GM19351 (cell line): ENCODE measurements at regions not wholly inside any gene's neighbourhood (a gene's known extent, or its start where the extent isn't known, plus 50 kb on each side); places are given as distances from the start of the nearest gene placed in this dataset.
A peak's percentile ranks its signal among the peaks of the same experiment; 100 is the strongest.

Experiments
- ATAC-seq: cut with Tn5 transposase; IDR thresholded peaks from one replicate; pipeline ENCODE4 v1.9.1; 2021; ENCODE audit warnings: mild to moderate bottlenecking, moderate library complexity; ENCODE audit not compliant: unreplicated experiment

DNA sequence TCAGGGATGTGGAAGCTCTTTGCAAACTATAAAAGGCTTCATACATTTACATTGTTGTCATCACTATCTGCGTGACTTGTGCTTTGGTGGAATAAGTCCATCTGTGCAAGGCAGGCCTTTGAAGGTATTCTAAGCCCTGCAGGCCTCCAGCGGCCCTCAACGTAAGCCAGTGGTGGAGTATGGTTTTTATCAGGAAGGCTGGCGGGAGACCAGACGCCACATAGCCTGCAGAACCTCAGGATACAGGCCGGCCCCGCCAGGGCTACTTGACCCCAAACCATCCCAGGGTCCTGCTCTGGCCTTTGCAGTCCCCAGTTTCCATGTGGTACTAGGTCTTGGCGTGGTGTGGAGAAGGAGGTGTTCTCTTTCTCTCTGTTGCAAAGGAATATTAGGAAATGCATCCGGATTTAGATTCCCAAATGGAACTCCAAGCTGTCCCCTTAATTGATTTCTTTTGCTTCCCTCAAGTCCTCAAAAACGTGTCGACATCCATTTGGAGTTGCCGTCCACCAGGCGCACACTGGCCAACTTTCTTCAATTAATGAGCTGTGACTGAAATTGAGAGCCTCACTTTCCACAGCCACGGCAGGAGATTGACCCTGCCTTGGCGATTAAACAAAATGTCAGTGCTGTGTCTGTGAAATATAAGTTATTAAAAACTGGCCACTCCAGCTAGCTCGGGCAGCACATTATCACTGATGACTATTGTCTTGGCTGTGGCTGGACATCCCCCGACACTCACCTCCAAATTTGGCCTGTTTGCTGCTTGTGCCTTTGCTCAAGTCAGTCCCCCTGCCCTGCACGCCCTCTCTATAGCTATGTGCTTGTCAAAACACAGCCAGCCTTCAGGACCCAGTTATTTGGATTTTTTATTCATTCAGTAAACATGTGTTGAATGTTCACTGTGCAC lies 239.8 kb upstream of the TLE3 start:
- no peak for ATAC-seq

DNA sequence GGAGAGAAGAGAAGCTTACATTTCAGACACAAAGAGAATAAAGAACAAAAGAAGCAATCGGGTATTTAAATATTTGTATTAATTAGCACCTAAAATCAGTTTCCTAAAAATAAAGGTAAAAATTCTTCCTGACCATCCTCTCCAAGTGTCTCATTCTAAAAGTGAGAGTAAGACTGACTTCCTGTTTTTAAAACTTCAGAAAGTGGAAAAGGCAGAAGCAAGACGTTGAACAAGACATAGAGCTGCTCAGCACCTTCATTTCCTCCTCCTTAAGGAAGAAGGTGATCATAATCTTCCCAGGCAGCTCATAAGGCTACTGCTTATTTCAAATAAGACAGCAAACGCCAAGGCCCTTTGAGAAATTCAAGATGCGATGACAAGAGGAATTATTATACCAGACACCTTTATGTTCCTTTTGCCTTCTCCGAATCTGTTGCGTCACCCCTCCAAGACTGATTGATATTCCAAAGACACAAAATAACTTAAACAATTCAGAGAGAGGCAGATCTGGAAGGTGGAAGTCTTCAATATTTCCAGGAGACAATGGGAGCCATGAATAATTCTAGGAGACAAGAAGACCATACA lies 238.8 kb upstream of the TLE3 start:
- no peak for ATAC-seq

DNA sequence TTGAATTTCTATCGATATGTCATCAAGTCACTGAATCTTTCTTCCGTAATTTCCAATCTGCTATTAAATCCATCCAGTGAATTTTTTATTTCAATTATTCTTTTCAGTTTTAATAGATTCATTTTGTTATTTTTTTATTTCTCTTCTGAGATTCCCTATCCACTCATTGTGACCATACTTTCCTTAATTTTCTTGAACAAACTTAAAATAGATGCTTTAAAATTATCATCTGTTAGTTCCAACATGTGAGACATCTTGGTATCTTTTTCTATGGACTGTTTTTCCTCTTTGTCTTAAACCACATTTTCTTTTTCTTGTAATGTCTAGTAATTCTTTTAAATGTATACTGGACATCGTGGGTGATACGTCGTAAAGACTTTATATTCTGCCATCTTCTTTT lies 236.6 kb upstream of the TLE3 start:
- ATAC-seq: no peak

DNA sequence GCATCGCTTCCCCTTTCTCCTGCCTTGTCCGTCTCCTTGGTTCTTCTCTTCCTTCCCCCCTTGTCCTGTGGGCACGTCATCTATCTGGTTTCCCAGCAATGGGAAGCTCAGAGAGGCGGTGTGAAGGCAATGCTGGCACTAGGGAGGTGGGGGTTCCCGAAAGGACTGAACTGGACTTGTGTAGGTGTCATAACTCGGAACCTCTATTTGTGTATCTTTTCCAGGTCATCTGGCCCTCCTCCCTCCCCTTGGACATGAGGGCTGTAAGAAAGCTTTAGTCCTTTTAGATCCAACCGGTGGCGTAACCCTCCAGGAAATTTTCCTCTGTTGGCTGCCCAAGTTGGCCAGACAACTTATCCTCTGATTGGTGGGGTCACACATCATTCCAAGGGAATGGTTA lies 231.5 kb upstream of the TLE3 start:
- ATAC-seq: no peak

DNA sequence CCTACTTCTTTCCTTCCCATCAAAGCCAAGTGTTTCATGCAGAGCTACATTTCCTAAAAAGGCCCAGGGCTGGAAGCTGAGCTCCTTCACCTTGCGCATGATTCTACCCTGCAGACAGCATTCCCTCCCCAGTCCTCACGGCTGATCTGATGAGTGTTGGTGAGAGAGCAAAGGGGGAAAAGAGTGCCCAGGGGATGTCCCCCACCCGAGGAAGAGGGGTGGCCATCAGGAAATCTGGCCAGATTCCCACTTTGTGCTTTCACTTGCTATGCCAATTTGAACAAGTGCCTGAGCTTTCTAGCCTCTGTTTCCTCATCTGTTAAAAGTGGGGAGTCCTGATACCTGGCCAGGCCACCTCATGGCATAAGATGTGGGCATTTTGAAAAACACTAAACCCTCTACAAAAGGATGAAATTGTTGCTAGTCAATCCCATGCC lies 231.0 kb upstream of the TLE3 start:
- ATAC-seq: no peak

DNA sequence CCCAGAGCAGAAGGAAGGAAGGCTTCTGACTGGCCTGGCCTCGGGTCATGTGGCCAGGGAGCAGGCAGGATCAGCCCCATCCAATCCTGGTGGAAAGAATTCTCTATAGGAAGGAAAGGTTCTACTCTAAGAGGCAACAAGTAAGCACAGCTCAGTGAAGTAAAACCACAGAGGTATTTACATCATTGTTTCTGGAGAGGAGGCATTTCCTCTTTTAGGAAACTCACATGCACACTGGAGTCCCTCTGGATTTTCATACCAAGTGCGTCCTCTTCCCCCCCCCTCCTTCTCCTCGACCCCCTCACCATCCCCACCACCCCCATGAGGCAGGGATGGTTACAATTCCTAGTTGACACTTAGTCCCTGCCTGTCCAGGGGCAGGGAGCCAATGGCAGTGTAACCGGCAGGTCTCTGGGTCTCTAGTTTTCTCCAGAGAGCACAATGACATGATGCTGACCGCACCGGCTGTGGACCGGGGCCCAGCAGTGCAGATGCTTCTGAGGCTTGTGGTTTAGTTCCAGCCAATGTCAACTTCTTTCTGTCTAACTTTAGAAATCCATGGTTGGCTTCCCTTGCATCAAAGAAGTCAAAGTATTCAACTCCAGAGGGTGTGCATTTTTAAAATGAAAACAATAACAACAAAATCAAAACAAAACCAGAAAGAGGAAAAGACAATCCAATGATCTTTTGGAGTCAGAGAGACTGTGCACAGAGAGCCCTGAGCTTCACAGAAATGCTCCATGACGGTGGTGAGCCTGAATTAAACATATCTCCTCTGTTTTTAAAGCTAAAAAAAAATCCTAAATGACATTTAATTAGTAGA lies 230.3 kb upstream of the TLE3 start:
- ATAC-seq: peak; percentile 67

DNA sequence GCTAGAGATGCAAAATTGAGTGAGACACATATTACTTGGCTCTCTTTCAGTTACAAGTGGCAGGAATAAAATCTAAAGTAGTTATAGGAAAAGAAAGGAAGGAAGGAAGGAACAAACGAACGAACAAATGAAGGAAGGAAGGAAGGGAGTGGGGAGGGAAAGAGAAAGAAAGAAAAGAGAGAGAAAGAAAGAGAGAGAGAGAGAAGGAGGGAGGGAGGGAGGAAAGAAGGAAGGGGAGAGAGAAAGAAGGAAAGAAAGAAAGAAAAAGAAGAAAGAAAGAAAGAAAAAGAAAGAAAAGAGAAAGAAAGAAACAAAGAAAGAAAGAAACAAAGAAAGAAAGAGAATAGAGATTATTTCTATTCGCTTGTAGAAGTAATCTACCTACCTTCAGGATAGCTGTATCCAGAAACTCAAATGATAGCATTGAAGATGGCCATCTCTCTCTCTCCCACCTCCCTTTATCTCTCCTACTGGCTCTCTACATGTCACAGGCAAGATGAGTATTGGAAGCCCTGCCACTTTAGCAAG lies 229.7 kb upstream of the TLE3 start:
- no peak for ATAC-seq

DNA sequence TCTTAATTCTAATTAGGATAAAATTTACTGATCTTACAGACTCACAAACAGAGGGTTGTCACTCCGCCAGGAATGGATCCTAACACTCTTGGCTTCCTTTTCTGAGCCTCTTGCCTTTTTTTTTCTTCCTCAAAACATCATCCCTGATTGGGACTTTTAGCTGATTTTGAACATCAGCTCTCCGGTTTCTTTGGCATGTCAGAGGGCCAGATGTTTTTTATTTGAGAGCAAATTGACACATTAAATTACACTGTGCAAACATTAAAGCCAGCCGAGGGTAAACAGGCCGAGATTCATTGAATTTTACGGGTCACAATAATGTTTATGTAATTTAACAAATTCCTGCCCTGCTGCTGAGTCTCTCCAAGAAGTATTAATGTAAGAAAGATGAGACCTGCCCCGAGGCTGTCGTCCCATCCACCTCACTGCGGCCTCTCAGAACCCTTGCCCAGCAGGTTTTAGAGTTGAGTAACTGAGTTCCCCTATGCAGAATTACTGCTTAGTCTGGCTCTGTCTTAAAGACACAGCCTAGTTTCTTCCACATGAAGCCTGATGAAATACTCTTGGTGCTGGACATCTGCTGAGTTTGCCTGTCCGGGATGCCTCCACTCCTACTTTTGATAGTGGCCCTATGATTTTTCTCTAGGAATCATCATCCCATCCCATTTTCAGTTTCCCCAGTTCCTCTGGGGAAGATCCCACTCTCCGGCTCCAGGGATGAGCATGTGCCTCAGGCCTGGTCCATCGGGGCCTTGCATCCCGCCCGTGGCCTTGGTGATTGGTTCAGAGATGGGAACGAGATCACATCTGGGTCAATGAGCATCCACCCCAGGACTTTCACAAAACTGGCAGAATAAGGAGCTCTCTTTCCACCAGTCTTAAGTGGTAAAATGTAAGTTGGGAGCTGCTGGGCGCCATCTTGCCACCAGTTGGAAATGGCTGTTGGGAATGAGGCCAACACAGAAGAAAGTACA lies 226.6 kb upstream of the TLE3 start:
- no peak for ATAC-seq

DNA sequence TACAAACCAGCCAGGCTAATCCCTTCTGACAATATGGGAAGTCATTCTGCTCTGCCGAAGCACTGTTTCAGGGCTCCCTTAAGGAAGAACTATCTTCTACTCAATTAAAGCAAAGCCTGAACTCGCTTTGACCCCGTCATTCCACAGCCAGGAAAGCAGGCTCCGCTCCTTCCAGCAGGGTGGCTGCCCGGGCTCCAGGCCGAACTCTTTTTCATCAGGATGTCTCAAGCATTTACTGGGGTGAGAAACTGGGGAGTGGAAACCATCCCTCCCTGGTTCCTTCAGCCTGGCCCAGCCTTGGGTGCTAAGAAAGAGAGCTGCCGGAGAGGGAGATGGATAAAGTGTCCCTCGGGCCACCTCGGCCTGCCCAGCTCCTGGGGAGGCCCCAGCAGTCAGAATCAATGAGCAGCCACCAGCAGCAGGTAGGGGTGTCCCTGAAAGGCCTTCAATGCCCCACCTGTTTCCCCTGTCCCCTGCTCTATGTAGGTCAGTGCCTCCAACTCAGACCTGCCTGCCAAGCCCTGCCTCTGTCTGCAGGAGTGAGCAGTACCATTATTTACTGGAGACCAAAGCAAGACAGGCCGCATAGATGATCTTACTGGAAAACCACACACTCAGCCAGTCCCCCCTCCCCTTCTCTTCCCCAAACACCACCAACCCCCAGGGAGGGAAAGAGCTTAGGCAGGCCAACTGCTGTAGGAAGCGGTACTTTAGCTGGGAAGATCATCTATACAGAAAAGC lies 225.6 kb upstream of the TLE3 start:
- ATAC-seq: no peak

DNA sequence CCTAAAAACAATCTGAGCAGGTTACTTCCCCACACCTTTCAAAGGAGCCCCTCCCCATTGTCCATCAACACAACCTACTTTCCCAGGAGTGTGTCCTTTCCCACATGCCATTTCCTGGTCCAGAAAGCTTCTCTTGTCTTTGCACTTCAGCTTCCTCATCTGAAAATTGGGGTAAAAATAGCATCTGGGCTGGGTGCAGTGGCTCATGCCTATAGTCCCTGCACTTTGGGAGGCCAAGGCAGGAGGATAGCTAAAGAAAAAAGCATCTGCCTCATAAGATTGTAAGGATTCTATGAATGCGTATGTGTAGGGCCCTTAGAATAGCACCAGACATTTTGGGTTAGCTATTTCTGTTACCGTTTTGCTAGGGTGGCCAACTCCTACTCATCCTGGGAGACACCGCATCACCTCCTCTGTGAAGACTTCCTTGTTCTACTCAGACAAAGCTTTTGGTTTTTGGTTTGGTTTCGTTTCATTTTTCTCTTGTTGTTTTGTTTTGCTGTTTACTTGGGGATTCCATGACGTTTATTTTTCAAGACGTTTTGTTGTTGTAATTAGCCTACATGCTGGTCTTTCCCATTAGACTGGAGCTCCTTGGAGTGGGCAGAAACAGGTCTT lies 224.4 kb upstream of the TLE3 start:
- no peak for ATAC-seq

DNA sequence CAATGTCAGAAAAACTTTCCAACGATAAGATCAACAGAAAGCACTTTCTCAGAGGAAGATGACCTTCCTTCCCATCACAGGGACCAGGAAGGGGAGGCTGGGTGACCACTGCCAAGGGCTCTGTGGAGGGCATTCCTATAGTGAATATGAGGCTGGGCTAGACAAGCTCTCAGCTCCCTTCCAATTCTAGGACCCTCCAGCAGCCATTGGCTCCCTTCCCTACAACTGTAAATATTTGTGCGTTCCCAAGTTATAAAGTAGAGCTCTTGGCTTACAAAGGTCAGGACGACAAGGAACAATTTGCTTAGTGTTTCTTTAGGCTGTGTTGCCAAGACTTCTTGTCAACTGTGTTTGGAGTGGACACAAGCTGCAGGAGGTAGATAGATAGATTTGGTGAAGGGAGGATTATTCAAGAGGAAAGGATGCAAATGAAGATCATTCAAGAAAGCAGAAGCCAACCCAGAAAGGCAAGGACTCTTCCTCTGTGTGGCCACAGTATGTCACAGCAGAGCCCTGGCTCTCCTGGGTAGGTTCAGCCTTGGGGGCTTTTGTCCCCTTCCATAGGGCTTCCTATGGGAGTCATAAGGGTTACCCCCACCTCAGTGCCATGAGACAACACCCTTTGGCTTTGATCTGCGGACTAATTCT lies 223.6 kb upstream of the TLE3 start:
- ATAC-seq: no peak

DNA sequence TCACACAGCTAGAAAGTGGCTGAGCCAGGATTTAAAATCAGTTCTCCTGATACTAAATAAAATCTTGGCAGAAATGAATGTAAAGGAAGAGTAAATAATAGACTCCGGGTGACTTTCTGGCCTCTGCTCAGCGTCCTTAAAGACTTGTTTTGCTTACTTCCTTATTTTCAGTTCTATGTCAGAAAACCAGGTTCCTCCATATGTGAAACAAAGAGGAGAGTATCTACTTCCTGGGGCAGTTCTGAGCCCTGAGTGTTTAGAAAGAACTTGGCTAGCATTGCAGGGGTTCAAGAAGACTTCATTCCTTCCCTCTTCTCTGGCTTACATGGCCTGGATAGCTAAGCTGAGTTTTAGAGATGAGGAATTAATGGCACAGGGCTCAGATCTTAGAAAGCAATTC lies 222.8 kb upstream of the TLE3 start:
- ATAC-seq: no peak

DNA sequence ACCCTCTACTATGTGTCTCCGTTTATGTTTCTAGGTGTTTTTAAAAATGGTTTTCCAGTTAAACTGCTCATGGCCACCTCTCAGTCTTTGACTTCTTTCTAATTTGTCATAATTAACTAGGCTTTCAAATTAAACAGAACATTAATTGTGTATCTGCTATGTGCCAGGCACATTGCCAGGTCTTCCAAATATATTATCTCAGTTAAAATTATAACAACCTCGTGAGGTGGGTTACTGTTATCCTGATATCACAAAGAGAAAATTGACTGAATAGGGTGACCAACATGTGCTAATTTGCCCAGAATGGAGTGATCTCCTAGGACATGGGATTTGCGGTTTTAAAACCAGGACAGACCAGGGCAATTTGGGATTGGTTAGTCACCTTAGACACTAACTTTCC lies 222.4 kb upstream of the TLE3 start:
- no peak for ATAC-seq

DNA sequence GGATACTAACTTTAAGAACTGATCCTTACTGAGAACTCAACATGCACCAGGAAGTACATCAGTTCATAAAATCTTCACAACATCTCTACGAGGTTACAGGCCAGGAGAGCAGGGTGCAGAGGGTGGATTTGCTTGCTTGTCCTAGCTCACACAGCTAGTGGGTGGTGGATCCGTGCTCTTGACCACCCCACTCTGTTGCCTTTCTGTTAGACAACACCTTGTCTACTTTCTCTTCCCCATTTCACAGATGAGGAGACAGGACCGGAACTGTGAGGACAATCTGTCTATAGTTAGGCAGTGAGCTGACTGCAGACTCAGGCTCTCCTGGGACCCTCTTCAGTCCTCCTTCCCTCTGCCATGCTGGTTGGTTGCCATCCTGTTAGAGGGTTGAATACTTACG lies 221.7 kb upstream of the TLE3 start:
- ATAC-seq: peak; percentile 91

DNA sequence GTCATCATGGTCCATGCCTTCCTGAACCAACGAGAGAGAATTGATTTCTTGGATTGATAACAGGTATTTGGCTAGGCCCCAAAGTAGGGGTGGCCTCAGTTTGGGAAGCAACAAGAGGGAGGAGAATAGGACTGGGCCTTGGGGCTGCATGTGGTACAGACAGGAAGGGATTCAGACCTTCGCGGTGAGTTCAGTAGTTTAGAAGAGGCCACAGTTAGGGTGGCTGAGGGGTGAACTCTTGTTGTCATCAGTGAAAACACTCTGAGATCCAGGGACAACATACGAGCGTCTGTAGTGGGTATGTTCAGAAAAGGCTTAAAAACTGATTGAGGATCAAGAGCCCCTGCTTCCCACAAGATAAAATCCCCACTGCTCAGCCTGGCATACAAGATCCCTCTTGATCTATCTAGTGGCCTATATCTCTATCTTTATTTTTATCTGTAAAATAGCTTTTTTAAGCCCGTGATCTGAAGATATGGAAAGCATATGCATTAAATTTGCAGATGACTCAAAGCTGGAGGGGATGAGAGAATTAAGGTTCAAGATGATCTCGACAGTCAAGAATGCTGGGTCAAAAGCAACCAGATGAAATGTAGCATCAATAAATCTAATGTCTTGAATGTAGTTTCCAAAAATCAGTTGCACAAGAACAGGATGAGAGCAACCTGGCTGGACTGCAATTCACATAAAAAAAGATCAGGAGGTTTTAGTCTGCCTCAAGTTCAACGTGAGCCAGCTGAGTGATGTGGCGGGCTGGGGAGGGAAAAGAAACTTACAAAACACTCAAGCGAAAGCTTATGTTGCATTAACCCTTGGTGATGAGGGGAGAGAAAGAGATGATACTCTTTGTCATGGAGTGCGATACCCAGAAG lies 221.1 kb upstream of the TLE3 start:
- ATAC-seq: peak; percentile 29

DNA sequence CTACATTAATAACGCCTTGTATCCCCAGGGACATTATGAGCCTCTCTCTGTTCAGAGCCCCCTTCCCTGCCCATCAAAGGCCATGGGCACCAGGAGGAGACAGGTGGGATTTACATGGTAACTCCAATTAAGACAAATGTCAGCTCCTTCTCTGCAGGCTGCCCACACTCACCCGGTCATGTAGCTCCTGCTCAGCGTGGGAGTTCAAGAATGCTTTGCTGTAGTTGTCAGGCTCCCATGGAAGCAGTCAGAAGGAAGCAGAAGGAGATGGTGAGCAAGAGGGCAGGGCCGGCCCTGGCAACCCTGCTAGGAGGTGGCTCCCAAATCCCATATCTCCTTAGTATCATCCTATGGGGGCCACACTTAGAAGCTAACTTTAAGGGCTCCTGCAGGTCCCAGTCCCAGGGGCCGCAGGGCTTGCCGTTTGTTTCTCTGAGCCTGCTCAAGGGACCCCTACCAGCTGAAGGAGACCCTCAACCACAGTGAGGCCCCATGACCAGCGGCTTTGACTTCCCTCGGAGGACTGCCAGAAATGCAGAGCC lies 218.4 kb upstream of the TLE3 start:
- ATAC-seq: no peak

DNA sequence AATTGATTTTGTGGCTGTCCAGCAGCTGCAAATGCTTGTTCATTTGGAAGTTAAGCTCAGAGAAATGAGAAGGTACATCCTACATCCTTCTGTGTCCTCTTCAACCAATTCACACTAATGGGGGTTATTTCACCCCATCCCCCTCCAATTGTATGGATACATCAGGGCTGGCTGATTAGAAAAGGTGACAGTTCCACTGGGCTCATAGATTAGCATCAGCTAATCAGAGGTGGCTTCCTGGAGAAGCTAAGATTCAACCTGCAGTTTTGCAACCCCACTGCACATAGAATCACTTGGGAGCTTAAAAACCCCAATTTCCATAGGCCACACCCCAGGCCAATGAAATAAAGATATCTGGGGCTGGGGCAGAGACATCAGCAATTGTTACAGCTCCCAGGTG lies 217.7 kb upstream of the TLE3 start:
- ATAC-seq: no peak
